ENCODE measurements at regions not wholly inside any gene's neighbourhood (a gene's known extent, or its start where the extent isn't known, plus 50 kb on each side); places are given as distances from the start of the nearest gene placed in this dataset.
"Not testable (repeated sequence)": the region's sequence is repeated elsewhere in the genome, so short reads cannot be mapped to it uniquely, and the experiment has no call there.

GRCh38 chr7:113291058-113291457, 172.7 kb upstream of the SMIM30 start:
- no peak for DNase-seq

GRCh38 chr7:113289140-113289740, 170.9 kb upstream of the SMIM30 start:
- no peak for DNase-seq

GRCh38 chr7:113285411-113285810, 167.1 kb upstream of the SMIM30 start:
- no peak for DNase-seq

DNA sequence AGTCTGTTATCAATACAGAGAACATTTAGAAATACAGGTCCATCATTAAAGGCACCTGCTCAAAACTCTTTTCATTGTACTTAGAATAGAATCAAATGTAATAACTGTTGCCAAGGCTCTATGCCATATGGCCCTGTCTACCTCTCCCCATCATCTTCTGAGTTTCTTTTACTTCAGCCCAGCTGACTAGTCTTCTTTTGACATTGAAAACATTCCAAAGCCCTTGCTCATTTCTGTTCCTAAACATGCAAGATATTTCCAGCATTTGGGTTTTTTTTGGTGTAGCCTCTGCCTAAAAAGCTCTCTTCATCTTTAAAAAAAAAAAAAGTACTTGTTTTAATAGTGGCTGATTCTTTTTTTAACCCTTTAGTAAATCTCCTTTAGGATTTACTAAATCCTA, 165.5 kb upstream of the SMIM30 start:
- DNase-seq, result no peak

DNA sequence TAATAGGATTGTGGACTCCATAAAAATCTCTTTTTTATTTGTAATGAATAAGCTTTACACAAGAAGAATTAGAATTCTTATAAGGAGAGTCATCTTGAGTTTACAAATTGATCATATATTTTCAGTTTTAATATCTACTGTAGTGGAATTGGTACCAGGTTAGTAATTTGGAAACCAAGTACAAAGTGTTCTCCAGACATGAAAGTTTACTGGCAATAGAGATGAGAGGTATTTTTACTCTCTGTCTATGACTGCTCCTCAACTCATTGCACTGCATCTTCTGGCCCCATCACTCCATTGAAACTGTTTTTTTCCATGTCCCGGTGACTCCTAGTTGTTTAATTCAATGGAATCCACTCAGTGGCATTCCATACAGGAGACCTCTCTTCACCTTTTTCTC, 164.5 kb upstream of the SMIM30 start:
- DNase-seq, result no peak

- DNase-seq, result no peak
These were observed 162.9 kb upstream of the SMIM30 start for GRCh38 chr7:113281223-113281622.

- no peak for DNase-seq
These were observed 160.9 kb upstream of the SMIM30 start for GRCh38 chr7:113279256-113279655.

DNA sequence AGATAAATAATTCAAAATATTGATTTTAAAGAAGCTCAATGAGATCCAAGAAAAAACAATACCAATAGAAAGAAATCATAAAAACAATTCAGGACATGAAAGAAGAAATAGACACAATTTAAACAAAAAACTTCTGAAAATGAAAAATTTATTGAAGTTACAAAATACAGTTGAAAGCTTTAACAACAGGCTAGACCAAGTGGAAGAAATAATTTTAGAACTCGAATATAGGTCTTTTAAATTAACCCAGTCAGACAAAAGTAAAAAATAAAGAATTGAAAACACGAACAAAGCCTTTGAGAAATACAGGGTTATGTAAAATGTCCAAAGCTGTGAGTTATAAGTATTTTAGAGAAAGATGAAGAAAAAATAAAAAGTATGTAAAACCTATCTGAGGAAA, 152.4 kb upstream of the SMIM30 start:
- DNase-seq, result no peak

- not testable (repeated sequence) for DNase-seq
These were observed 151.2 kb upstream of the SMIM30 start for GRCh38 chr7:113269592-113269991.

GRCh38 chr7:113268757-113269156, 150.4 kb upstream of the SMIM30 start:
- DNase-seq, result no peak

GRCh38 chr7:113267885-113268284, 149.5 kb upstream of the SMIM30 start:
- DNase-seq, result no peak

- DNase-seq, result no peak
These were observed 148.9 kb upstream of the SMIM30 start for GRCh38 chr7:113267271-113267670.

DNA sequence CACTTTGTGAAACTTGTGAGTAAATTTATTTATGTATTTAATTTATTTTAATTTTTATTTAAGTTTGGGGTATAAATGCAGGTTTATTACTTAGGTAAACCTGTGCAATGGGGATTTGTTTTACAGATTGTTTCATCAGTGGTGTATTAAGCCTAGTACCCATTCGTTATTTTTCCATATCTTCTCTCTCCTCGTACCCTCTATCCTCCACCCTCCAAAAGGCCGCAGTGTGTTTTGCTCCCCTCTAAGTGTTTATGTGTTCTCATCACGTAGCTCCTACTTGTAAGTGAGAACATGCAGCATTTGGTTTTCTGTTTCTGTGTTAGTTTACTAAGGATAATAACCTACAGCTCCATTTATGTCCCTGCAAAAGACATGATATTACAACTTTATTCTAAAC, 145.4 kb upstream of the SMIM30 start:
- no peak for DNase-seq

DNA sequence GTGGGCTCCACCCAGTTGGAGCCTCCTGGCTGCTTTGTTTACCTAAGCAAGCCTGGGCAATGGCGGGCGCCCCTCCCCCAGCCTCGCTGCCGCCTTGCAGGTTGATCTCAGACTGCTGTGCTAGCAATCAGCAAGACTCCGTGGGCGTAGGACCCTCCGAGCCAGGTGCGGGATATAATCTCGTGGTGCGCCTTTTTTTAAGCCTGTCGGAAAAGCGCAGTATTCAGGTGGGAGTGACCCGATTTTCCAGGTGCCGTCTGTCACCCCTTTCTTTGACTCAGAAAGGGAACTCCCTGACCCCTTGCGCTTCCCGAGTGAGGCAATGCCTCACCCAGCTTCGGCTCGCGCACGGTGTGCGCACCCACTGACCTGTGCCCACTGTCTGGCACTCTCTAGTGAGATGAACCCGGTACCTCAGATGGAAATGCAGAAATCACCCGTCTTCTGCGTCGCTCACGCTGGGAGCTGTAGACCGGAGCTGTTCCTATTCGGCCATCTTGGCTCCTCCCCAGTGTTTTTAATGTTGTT, 144.9 kb upstream of the SMIM30 start:
- DNase-seq, result not testable (repeated sequence)

GRCh38 chr7:113256883-113257531, 138.7 kb upstream of the SMIM30 start:
- DNase-seq, result no peak

DNA sequence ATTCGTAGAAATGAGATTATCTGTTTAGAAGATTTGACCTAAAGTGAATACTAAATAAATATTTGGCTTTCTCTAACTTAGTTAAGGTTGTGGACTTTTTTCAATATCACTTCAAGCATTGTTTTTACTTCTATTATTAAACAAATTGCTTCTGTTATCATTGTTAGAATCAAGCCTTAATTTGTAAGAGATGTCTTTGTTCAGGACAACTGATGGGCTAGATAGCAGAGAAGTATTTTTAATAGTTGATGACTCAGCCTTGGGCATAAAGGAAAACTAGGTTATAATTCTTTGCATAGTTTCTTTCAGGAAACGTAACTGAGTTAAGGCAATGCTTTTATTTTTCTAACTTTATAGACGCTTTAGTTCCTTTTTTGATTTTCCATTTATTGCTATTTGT, 128.8 kb upstream of the SMIM30 start:
- no peak for DNase-seq

DNA sequence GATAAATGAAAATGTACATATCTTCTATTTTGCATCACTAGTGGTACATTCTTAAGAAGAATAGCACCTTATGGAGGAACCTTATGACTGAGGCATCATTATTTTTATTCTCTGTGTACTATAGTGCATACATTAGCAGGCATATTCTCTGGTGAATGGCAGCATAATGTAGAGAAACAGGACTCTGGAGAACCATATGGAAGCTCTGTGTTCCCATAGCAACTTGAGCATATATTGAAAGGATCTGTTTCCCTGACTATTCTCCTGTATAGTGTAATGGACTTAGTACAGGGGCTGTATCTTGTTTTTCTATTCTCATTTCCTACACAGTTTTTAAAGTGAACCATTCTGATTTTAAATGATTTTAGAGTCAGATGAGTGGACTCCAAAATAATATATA, 128.4 kb upstream of the SMIM30 start:
- no peak for DNase-seq

GRCh38 chr7:113232885-113233284, 114.5 kb upstream of the SMIM30 start:
- no peak for DNase-seq

DNA sequence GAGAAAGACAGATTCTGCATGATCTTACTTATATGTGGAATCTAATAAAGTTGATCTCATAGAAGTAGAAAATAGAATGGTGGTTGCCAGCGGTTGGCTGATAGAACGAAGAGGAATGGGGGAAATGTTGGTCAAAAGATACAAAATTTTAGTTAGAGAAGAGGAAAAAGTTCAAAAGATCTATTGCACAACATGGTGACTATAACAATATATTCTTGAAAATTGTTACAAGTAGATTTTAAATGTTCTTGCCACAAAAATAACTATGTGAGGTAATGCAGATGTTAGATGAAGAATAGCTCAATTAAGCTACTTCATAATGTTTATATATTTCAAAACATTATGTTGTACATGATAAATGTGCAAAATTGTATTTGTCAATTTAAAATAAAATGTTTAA, 112.3 kb upstream of the SMIM30 start:
- DNase-seq, result no peak

GRCh38 chr7:113217314-113217713, 99.0 kb upstream of the SMIM30 start:
- no peak for DNase-seq

DNA sequence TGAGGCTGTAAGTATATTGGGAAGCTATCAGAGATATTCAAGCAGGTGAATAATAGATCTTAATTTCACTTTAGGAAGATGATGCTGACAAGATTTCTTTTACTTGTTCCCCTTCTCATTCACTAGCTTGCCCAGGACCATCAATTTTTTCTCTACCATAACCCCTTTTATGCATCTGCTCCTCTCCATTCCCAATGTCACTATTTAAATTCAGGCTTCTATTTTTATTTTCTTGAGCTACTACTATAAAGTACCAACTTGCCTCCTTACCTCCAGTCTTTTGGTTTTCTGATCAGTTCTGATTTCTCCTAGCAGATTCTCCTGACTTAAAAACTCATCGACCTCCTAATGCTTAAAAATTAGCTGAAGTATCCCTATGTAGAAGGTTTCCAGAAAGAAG, 97.7 kb upstream of the SMIM30 start:
- no peak for DNase-seq

- no peak for DNase-seq
These were observed 91.3 kb upstream of the SMIM30 start for GRCh38 chr7:113209449-113210203.

GRCh38 chr7:113207931-113208330, 89.6 kb upstream of the SMIM30 start:
- no peak for DNase-seq

DNA sequence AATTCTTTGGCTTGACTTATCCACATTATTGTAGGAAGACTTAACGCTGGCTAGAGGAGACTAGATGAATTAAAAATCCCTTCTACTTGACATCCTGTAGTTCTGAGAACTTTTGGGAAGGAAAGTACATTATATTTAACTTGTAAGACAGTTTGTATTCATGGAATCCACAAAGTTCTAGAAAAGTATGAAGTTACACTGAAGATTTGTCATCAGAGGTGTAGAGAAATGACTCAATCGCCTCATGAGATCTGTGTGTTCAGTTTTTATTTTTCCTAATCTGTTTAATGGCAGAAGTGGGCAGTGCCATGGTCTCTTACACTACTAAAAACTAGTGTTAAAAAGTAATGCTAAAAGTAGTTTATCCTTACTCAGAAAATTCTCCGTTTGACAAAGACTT, 89.1 kb upstream of the SMIM30 start:
- DNase-seq, result no peak
